ENCODE measurements at regions not wholly inside any gene's neighbourhood (a gene's known extent, or its start where the extent isn't known, plus 50 kb on each side); places are given as distances from the start of the nearest gene placed in this dataset.
"Not testable (repeated sequence)": the region's sequence is repeated elsewhere in the genome, so short reads cannot be mapped to it uniquely, and the experiment has no call there.

- no peak for DNase-seq
Observed at GRCh38 chr6:51001399-51001798, 182.7 kb downstream of the TFAP2B start.

- DNase-seq, result no peak
Observed at GRCh38 chr6:51004380-51004779, 185.7 kb downstream of the TFAP2B start.

GRCh38 chr6:51005779-51006178 lies 187.1 kb downstream of the TFAP2B start:
- no peak for DNase-seq

GRCh38 chr6:51007237-51007636 lies 188.6 kb downstream of the TFAP2B start:
- DNase-seq, result no peak

GRCh38 chr6:51008693-51009092 lies 190.0 kb downstream of the TFAP2B start:
- not testable (repeated sequence) for DNase-seq

- DNase-seq, result no peak
Observed at GRCh38 chr6:51013376-51013775, 194.7 kb downstream of the TFAP2B start.

- no peak for DNase-seq
Observed at GRCh38 chr6:51015394-51015793, 196.7 kb downstream of the TFAP2B start.

- no peak for DNase-seq
Observed at GRCh38 chr6:51016489-51016888, 197.8 kb downstream of the TFAP2B start.

GRCh38 chr6:51019806-51020205 lies 201.1 kb downstream of the TFAP2B start:
- no peak for DNase-seq

- no peak for DNase-seq
Observed at GRCh38 chr6:51021171-51021570, 202.5 kb downstream of the TFAP2B start.

- no peak for DNase-seq
Observed at GRCh38 chr6:51024126-51024525, 205.5 kb downstream of the TFAP2B start.

GRCh38 chr6:51025082-51025777 lies 206.6 kb downstream of the TFAP2B start:
- DNase-seq, result no peak

- DNase-seq, result no peak
Observed at GRCh38 chr6:51027283-51028065, 208.8 kb downstream of the TFAP2B start.

GRCh38 chr6:51028276-51028675 lies 209.6 kb downstream of the TFAP2B start:
- DNase-seq, result no peak

GRCh38 chr6:51029561-51029960 lies 210.9 kb downstream of the TFAP2B start:
- DNase-seq, result no peak

- no peak for DNase-seq
Observed at GRCh38 chr6:51045548-51045947, 226.9 kb downstream of the TFAP2B start.

- no peak for DNase-seq
Observed at GRCh38 chr6:51049288-51049982, 230.8 kb downstream of the TFAP2B start.

- DNase-seq, result no peak
Observed at GRCh38 chr6:51049983-51050877, 231.6 kb downstream of the TFAP2B start.

- not testable (repeated sequence) for DNase-seq
Observed at GRCh38 chr6:51052716-51053115, 234.0 kb downstream of the TFAP2B start.

- DNase-seq, result not testable (repeated sequence)
Observed at GRCh38 chr6:51055316-51055715, 236.6 kb downstream of the TFAP2B start.

- no peak for DNase-seq
Observed at GRCh38 chr6:51057296-51057695, 238.6 kb downstream of the TFAP2B start.

- no peak for DNase-seq
Observed at GRCh38 chr6:51060262-51060762, 241.6 kb downstream of the TFAP2B start.

All from GF-D8 (cell line).